Activated naive CD4-positive, alpha-beta T cell treated with anti-CD3 and anti-CD28 coated beads, Interleukin-2, amount 10 ng/mL, durations not matched to agents 7 days and 5 days (primary cell): ENCODE measurements at regions not wholly inside any gene's neighbourhood (a gene's known extent, or its start where the extent isn't known, plus 50 kb on each side); places are given as distances from the start of the nearest gene placed in this dataset.
"Not testable (repeated sequence)": the region's sequence is repeated elsewhere in the genome, so short reads cannot be mapped to it uniquely, and the experiment has no call there.

Source experiments
- CTCF ChIA-PET: fragments of 350-600 bp; sonication (Branson Sonifier 250); formaldehyde crosslinking; loops from one replicate; lab custom pipeline; 2021; ENCODE audit warnings: antibody characterized with exemption; lab: Charles Lee
- DNase-seq: peaks from one replicate; pipeline ENCODE4 v3.0.0-alpha.2; 2020
- H3K27ac Mint-ChIP-seq: one replicate; pipeline ENCODE4 v1.8.0; 2021; ENCODE audit warnings: mild to moderate bottlenecking, moderate library complexity, mixed read lengths
- H3K27me3 Mint-ChIP-seq: one replicate; pipeline ENCODE4 v1.8.0; 2021; ENCODE audit warnings: mild to moderate bottlenecking, mixed read lengths
- H3K36me3 Mint-ChIP-seq: one replicate; pipeline ENCODE4 v1.8.0; 2021; ENCODE audit warnings: mixed read lengths
- H3K4me1 Mint-ChIP-seq: one replicate; pipeline ENCODE4 v1.8.0; 2021; ENCODE audit warnings: mixed read lengths
- H3K4me3 Mint-ChIP-seq: one replicate; pipeline ENCODE4 v1.8.0; 2021; ENCODE audit warnings: mild to moderate bottlenecking, moderate library complexity, mixed read lengths
- H3K9me3 Mint-ChIP-seq: one replicate; pipeline ENCODE4 v1.8.0; 2021; ENCODE audit warnings: mixed read lengths

DNA sequence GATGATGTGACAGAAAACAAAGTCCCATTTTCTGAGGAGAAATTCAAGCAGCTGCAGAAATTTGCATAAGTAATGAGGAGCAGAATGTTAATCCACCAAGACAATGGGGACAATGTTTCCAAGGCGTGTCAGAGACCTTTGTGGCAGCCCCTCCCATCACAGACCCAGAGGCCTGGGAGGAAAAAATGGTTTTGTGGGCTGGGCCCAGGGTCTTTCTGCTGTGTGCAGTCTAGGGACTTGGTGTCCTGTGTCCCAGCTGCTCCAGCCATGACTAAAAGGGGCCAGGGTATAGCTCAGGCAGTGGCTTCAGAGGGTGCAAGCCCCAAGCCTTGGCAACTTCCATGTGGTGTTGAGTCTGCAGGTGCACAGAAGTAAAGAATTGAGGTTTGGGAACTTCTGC, 84.6 kb upstream of the THUMPD2 start:
- H3K36me3 Mint-ChIP-seq, H3K9me3 Mint-ChIP-seq, H3K4me1 Mint-ChIP-seq, H3K27ac Mint-ChIP-seq, CTCF ChIA-PET, H3K4me3 Mint-ChIP-seq, H3K27me3 Mint-ChIP-seq, DNase-seq: not testable (repeated sequence)

DNA sequence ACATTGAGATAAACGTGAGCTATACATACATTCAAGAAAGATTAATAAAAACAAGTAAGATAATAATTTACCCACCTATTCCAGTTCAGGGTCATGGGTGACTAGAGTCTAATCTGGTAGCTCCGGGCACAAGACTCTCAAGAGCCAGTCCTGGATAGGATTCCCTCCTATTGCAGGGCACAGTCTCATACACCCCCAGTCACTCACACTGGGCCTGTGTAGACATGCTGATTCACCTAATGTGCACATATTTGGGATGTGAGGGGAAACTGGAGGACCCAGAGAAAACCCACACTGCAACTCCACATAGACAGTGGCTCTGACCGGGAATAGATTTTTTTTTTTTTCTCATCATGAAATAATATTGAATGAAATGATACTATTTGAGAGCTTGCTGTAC, 81.5 kb upstream of the THUMPD2 start:
- Mint-ChIP-seq H3K4me3 (no peak overlapping the region), H3K4me1 (no peaks in the 10 kb centered on the region), H3K36me3 (no peaks in the 10 kb centered on the region), H3K9me3 (peaks cover 2% of the 10 kb centered on the region), H3K27me3 (peaks cover 10% of the 10 kb centered on the region), H3K27ac (no peak overlapping the region)
- CTCF ChIA-PET = no interaction called here
- no peak for DNase-seq

DNA sequence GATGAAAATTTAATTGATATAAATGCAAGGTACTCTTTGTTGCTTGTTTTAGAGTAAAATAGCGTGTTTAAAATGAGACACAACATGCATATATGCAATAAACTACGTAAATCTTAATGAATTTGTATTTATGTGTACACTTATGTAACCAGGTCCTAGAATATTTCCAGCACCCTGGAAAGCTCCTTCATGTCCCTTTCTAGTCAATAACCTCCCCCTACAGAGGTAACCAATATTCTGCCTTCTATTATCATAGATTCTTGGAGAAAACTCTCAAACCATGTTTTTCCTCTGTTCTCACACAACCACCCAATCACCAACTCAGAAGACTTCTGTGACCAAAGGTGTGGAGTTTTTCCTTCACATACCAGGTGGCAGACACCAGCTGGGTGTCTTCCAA, 79.6 kb upstream of the THUMPD2 start:
- DNase-seq = no peak
- Mint-ChIP-seq H3K36me3 (no peaks in the 10 kb centered on the region), H3K9me3 (peaks cover 2% of the 10 kb centered on the region), H3K27ac (no peak overlapping the region), H3K4me1 (no peaks in the 10 kb centered on the region), H3K4me3 (no peak overlapping the region), H3K27me3 (no peaks in the 10 kb centered on the region)
- CTCF ChIA-PET = no interaction called here

DNA sequence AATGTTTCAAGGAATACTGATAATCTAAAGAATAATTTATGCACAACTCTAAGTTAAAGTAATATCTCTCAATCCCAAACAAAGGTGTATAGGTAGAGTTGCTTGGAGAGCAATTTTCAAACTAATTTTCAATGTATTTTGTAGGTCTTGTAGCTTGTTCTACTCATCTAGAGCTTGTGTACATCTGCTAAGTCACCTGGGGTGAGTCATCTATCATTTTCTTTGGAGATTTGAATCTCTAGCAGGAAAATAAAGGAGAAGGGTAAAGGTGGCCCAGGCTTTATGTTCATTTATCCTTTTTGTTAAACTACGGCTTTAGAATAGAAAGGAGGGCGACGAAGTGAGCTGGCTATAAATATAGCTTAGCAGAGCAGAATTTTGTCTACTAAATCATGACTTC, 76.8 kb upstream of the THUMPD2 start:
- no peaks in the 10 kb centered on the region for H3K36me3 Mint-ChIP-seq
- CTCF ChIA-PET = no interaction called here
- no peak for DNase-seq
- no peaks in the 10 kb centered on the region for H3K9me3 Mint-ChIP-seq
- no peak overlapping the region for H3K4me3 Mint-ChIP-seq
- peaks cover 3% of the 10 kb centered on the region for H3K4me1 Mint-ChIP-seq
- no peak overlapping the region for H3K27ac Mint-ChIP-seq
- peaks cover 7% of the 10 kb centered on the region for H3K27me3 Mint-ChIP-seq

DNA sequence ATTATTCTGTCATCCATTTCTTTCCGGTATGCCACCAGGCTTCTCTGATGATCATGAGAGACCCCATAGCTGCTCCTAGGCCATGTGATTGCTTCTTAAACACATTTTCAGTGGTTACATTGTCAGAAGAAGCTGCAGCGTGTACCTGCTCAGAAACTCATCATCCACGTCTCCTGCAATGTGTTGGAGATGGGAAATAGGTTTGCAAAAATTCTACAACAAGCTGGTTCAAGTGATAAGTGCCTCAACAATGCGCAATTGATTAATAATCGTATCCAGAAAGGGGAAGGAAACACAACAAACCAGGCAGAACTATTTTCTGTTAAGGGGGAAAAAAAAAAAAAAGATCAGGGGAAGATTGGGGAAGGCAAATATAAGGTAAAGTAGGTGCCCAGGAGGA, 75.7 kb upstream of the THUMPD2 start:
- Mint-ChIP-seq H3K36me3 (no peaks in the 10 kb centered on the region), H3K9me3 (no peaks in the 10 kb centered on the region), H3K27ac (no peak overlapping the region), H3K4me3 (no peak overlapping the region), H3K4me1 (peaks cover 3% of the 10 kb centered on the region), H3K27me3 (peaks cover 7% of the 10 kb centered on the region)
- CTCF ChIA-PET = no interaction called here
- no peak for DNase-seq

DNA sequence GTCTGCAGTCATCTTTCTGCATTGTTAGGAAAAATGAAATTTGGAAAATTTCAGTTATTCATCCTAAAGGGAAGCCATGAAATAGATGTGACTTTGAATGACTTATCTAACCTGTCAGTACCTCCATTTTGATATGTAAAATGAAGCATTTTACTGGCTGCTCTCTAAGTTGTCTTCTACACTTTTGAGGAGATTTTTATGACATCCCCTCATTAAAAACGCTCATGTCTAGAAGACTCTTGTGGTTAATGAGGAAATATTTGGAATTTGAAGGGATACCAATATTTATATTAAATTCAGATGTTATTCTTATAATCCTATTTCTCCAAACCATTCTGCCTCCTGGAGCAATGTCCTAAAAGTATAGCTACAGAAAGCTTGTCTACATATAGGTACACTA, 73.8 kb upstream of the THUMPD2 start:
- CTCF ChIA-PET = interaction anchor here (1.0 kb wide), 1 partner anchor 464 kb away, joined by 3 read pairs; no protein-coding TSS in a partner anchor
- peaks cover 3% of the 10 kb centered on the region for H3K4me1 Mint-ChIP-seq
- H3K4me3 Mint-ChIP-seq = no peak overlapping the region
- DNase-seq = no peak
- no peaks in the 10 kb centered on the region for H3K36me3 Mint-ChIP-seq
- no peaks in the 10 kb centered on the region for H3K9me3 Mint-ChIP-seq
- peaks cover 7% of the 10 kb centered on the region for H3K27me3 Mint-ChIP-seq
- no peak overlapping the region for H3K27ac Mint-ChIP-seq

DNA sequence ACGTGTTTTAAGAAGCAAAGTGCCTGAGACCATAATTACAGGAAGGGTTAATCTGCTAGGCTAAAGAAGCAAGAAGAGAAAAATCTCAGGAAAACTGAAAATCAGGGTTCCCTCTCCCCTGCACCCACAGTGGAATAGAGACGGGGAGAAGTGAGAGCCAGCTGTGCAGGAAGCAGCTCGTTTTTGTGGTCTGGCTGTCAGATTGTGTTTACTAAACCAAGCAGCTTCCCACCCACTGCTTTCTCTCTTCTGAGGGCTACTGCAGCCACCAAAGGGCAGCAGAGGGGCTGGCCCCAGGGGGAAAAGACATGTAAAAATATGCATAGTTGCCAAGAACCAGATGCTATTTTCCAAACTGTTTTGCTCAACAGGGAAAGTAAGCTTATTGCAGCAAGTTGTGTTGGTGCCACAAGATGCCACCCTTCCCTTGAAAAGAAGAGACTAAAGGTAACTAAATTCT, 72.6 kb upstream of the THUMPD2 start:
- no peaks in the 10 kb centered on the region for H3K9me3 Mint-ChIP-seq
- peaks cover 3% of the 10 kb centered on the region for H3K4me1 Mint-ChIP-seq
- no peaks in the 10 kb centered on the region for H3K36me3 Mint-ChIP-seq
- no peak overlapping the region for H3K27ac Mint-ChIP-seq
- H3K4me3 Mint-ChIP-seq = no peak overlapping the region
- CTCF ChIA-PET = no interaction called here
- H3K27me3 Mint-ChIP-seq = peaks cover 7% of the 10 kb centered on the region
- DNase-seq = no peak

DNA sequence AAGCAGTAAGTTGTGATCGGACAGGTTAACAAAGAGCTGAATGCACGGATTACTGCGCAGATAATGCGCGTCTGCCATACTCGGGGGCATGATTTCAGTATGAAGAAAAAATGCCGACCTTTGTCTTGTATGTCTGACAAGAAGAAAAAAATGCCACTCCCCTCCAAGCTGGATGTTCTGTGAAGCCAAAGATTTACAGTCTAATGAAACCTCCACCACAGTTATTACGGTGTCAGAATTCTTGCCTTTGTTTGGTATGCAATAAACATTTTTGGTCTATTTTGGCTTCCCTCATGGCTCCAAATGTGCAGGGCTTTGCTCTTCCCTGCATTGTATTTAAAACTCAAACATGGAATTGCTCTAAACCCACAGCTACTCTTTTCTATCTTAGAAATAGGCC, 72.2 kb upstream of the THUMPD2 start:
- no peaks in the 10 kb centered on the region for H3K9me3 Mint-ChIP-seq
- no peak overlapping the region for H3K4me3 Mint-ChIP-seq
- H3K27ac Mint-ChIP-seq = no peak overlapping the region
- no peak for DNase-seq
- peaks cover 7% of the 10 kb centered on the region for H3K27me3 Mint-ChIP-seq
- CTCF ChIA-PET = no interaction called here
- no peaks in the 10 kb centered on the region for H3K36me3 Mint-ChIP-seq
- peaks cover 3% of the 10 kb centered on the region for H3K4me1 Mint-ChIP-seq

DNA sequence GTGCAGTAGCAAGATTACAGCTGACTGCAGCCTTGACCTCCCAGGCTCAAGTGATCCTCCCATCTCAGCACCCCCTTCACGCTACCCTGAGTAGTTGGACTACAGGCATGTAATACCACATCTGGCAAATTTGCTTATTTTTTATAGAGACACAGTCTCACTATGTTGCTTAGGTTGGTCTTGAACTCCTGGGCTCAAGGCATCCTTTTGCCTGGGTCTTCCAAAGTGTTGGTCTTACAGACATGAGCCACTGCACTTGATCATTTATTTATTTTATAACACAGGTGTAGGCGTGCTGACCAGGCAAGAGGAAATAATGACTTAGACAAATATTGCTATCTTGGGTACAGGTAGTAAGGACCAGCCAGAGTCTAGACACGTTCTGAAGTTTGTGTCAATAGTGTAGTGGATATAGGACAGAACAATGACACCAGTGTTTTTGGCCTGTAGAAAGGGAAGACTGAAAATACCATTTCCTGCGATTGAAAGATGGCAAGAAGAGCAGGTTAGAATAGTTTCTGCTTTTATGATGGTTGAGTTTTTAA, 71.0 kb upstream of the THUMPD2 start:
- CTCF ChIA-PET = no interaction called here
- H3K4me1 Mint-ChIP-seq = peaks cover 3% of the 10 kb centered on the region
- no peak for DNase-seq
- H3K4me3 Mint-ChIP-seq = no peak overlapping the region
- H3K27ac Mint-ChIP-seq = no peak overlapping the region
- H3K36me3 Mint-ChIP-seq = no peaks in the 10 kb centered on the region
- H3K9me3 Mint-ChIP-seq = no peaks in the 10 kb centered on the region
- peaks cover 7% of the 10 kb centered on the region for H3K27me3 Mint-ChIP-seq

DNA sequence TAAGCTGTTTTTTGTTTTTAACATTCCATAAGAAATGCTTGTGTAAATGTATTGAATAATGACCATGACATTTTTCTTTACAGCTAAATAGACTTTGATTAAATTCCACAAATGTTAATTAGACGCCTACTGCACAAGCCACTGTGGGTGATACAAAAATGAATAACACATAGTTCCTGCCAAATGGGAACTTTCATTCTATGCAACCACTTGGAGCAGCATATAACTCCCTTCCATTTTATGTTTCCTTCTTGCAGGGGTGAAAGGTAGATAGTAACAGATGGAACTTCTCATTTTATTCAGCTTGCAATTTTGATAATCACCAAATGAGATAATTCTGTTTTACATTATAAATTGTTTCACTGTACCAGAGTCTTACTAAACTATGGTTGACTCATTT, 70.0 kb upstream of the THUMPD2 start:
- no peak overlapping the region for H3K4me3 Mint-ChIP-seq
- H3K36me3 Mint-ChIP-seq = no peaks in the 10 kb centered on the region
- H3K27ac Mint-ChIP-seq = no peak overlapping the region
- H3K27me3 Mint-ChIP-seq = peaks cover 7% of the 10 kb centered on the region
- no peaks in the 10 kb centered on the region for H3K9me3 Mint-ChIP-seq
- H3K4me1 Mint-ChIP-seq = peaks cover 3% of the 10 kb centered on the region
- DNase-seq = no peak
- CTCF ChIA-PET = no interaction called here

DNA sequence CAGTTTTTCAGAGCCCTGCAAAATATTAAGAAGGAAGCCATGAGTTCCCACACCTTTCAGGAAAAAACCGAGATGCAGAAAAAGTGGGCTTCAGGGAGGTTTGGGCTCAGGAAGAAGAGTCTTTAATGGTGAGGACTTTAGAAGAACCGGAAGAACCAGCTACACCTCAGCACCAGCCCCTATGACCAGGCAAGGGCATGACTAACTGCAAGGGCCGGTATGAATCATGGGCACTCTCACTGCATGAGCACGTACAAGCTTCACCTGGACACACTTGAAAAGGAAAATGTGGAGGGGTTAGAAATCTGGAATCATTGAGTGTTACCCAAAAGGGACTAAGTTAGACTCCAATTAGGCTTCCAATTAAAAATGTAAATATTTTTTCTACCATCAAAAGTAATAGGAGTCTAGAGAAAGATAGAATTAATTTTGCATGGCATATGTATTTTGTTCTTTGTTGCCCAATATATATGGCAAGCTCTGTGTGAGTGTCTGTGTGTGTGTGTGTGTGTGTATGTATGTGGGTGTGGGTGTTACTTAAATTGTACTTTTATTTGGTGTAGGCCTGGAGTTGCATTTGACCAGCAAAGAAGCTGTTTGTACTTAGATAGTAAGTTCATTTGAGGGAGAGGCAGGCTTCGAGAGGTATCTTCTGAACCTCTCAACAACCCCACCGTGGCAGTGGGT, 66.5 kb upstream of the THUMPD2 start:
- DNase-seq = no peak
- H3K4me1 Mint-ChIP-seq = no peaks in the 10 kb centered on the region

DNA sequence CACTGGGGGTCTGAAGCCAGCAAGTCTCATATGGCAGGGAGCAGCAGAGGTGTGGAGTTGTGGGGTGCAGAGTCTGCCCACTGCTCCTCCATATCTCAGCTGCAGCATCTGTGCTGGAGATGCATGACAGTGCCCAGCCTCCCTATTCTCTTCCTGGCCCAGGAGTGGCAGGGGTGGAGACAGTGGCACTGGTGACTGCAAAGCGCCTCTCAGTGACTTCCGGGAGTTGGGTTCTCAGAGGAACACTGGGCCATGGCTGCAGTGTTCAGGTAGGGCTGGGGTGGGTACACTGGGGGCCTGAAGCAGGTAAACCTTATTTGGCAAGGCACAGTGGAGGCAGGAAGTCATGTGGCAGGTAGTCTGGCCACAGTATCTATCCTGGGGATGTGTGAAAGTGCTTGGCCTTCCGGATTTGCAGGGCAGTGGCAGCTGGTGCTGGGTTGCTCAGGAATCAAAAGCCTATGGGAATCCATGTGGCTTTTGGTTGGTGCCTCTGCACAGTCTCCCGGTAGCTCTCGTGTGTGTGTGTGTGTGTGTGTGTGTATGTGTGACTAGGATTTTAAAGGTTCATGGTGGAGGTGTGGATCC, 60.3 kb upstream of the THUMPD2 start:
- Mint-ChIP-seq H3K27me3 (peaks cover 4% of the 10 kb centered on the region), H3K4me1 (no peaks in the 10 kb centered on the region), H3K27ac (no peak overlapping the region), H3K36me3 (no peaks in the 10 kb centered on the region), H3K4me3 (no peak overlapping the region), H3K9me3 (no peaks in the 10 kb centered on the region)
- DNase-seq = no peak
- CTCF ChIA-PET = no interaction called here

More for the DNA sequence above, 66.5 kb upstream of the THUMPD2 start:
- Mint-ChIP-seq H3K27me3 (no peaks in the 10 kb centered on the region), H3K36me3 (no peaks in the 10 kb centered on the region), H3K4me3 (no peak overlapping the region), H3K27ac (no peak overlapping the region), H3K9me3 (no peaks in the 10 kb centered on the region)
- CTCF ChIA-PET = no interaction called here

DNA sequence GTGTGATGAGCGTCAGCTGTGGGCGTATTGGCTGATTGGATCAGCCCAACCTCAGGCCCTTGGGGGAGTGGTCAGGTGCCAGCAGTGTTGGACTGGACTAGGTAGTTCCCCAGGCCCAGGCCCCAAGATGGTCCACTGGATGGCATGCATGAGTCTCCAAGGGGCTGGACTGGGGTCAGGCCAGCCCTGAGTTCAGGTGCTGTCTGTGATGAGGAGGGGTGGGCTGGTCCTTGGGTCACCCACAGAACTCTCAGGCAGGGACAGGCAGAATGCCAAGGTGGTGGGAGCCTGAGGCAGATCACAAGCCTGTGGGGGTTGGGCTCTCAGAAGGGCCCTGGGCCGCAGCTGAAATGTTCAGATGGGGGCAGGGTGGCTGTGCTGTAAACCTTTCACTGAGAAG, 59.5 kb upstream of the THUMPD2 start:
- Mint-ChIP-seq H3K4me3 (no peak overlapping the region), H3K27ac (no peak overlapping the region), H3K4me1 (no peaks in the 10 kb centered on the region), H3K27me3 (peaks cover 4% of the 10 kb centered on the region), H3K9me3 (no peaks in the 10 kb centered on the region), H3K36me3 (no peaks in the 10 kb centered on the region)
- CTCF ChIA-PET = interaction anchor here (0.6 kb wide), 1 partner anchor 330 kb away, joined by 3 read pairs; no protein-coding TSS in a partner anchor
- no peak for DNase-seq

DNA sequence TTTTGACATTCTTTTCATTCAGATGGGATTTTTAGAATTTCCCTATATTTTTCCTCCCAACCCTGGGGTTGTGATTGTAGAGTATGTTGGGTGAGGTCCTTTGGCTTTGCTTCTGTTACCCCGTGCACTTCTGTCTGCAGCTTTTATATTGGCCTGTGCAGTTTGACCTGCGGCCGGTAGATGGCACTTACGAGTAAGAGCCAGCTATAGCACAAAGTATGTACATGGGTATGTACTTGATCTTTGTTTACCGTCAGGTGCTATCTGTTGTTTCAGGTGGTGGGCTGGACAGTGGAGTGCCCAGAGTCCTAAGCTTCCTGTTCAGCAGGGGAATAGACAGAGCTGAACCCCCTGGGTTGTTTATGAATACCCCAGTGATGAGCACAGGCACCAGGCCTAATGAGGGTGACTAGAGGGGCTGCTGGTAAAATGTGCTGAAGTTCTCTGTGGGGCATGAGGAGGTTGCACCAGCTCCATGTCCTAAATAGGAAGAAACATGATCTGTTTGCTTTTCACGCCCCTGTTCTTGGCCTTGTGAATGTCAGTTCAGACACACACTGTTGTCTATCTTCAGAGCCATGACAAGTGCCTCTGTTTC, 58.9 kb upstream of the THUMPD2 start:
- peak; percentile 24 for DNase-seq
- H3K27me3 Mint-ChIP-seq = peaks cover 4% of the 10 kb centered on the region
- H3K4me1 Mint-ChIP-seq = no peaks in the 10 kb centered on the region
- H3K9me3 Mint-ChIP-seq = no peaks in the 10 kb centered on the region
- CTCF ChIA-PET = no interaction called here
- H3K4me3 Mint-ChIP-seq = no peak overlapping the region
- no peaks in the 10 kb centered on the region for H3K36me3 Mint-ChIP-seq
- H3K27ac Mint-ChIP-seq = no peak overlapping the region

DNA sequence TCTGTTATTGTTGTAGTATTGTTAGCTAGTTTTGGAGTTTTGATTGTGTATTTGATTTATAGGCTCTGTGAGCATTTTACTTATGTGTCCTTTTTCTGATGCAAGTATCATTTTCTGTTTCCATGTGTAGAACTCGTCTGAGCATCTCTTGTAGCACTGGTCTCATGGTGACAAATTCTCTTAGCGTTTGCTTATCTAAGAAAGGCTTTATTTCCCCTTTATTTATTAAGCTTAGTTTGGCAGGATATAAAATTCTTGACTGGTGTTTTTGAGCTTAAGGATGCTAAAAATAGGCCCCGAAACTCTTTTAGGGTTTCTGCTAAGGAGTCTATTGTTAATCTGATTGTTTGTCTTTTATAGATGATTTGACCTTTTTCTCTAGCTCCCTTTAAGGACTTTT, 57.6 kb upstream of the THUMPD2 start:
- Mint-ChIP-seq H3K9me3 (no peaks in the 10 kb centered on the region), H3K27me3 (peaks cover 4% of the 10 kb centered on the region), H3K4me1 (no peaks in the 10 kb centered on the region), H3K4me3 (no peak overlapping the region), H3K36me3 (no peaks in the 10 kb centered on the region), H3K27ac (no peak overlapping the region)
- CTCF ChIA-PET = interaction anchor here (0.7 kb wide), 1 partner anchor 720 kb away, joined by 3 read pairs; no protein-coding TSS in a partner anchor
- DNase-seq = no peak
